H9 (cell line): ENCODE measurements at regions not wholly inside any gene's neighbourhood (a gene's known extent, or its start where the extent isn't known, plus 50 kb on each side); places are given as distances from the start of the nearest gene placed in this dataset.

ENCODE experiments used
- DNase-seq: peaks from one replicate; pipeline ENCODE4 v3.0.0-alpha.2; 2017
- H2AFZ ChIP-seq: one replicate; pipeline ENCODE4 v1.6.1; 2013; ENCODE audit warnings: mild to moderate bottlenecking, low read length, control low read depth, moderate library complexity
- H2AK5ac ChIP-seq: 2 replicates; pipeline ENCODE4 v1.6.1; 2013; ENCODE audit warnings: low read length, control low read depth, mixed read lengths; ENCODE audit not compliant: insufficient read length
- H2BK120ac ChIP-seq: one replicate; pipeline ENCODE4 v1.6.1; 2013; ENCODE audit warnings: low read depth, mild to moderate bottlenecking, low read length, control low read depth, inconsistent platforms; ENCODE audit not compliant: poor library complexity, severe bottlenecking
- H2BK12ac ChIP-seq: 2 replicates; pipeline ENCODE4 v1.6.1; 2013; ENCODE audit warnings: low read length, control low read depth, mixed read lengths, low read depth; ENCODE audit not compliant: insufficient read length
- H2BK15ac ChIP-seq: 2 replicates; pipeline ENCODE4 v1.6.1; 2013; ENCODE audit warnings: low read depth, low read length, control low read depth
- H2BK20ac ChIP-seq: one replicate; pipeline ENCODE4 v1.6.1; 2013; ENCODE audit warnings: low read depth, mild to moderate bottlenecking, low read length, control low read depth, inconsistent platforms; ENCODE audit not compliant: poor library complexity, severe bottlenecking
- H2BK5ac ChIP-seq: 2 replicates; pipeline ENCODE4 v1.6.1; 2013; ENCODE audit warnings: low read length, control low read depth, mixed read lengths; ENCODE audit not compliant: insufficient read length
- H3K14ac ChIP-seq: 2 replicates; pipeline ENCODE4 v1.6.1; 2013; ENCODE audit warnings: low read length, control low read depth; ENCODE audit not compliant: insufficient read depth
- H3K18ac ChIP-seq: 2 replicates; pipeline ENCODE4 v1.6.1; 2013; ENCODE audit warnings: low read depth, mild to moderate bottlenecking, mixed read lengths, low read length, control low read depth; ENCODE audit not compliant: insufficient read length
- H3K23ac ChIP-seq: 2 replicates; pipeline ENCODE4 v1.6.1; 2013; ENCODE audit warnings: low read length, control low read depth, mixed read lengths, low read depth; ENCODE audit not compliant: insufficient read length
- H3K23me2 ChIP-seq: 2 replicates; pipeline ENCODE4 v1.6.1; 2013; ENCODE audit warnings: low read depth, mild to moderate bottlenecking, mixed read lengths, low read length, control low read depth; ENCODE audit not compliant: insufficient read length, poor library complexity, severe bottlenecking
- H3K27ac ChIP-seq: 2 replicates; pipeline ENCODE4 v1.5.1; 2013; ENCODE audit warnings: low read length, control low read depth, mixed read lengths, low read depth; ENCODE audit not compliant: insufficient read length
- H3K27me3 ChIP-seq: 2 replicates; pipeline ENCODE4 v1.6.1; 2013; ENCODE audit warnings: low read length, control low read depth, inconsistent platforms; ENCODE audit not compliant: insufficient read depth
- H3K4ac ChIP-seq: 2 replicates; pipeline ENCODE4 v1.6.1; 2013; ENCODE audit warnings: low read depth, mild to moderate bottlenecking, control low read depth, inconsistent platforms, low read length, moderate library complexity
- H3K4me1 ChIP-seq: 2 replicates; pipeline ENCODE4 v1.6.1; 2013; ENCODE audit warnings: low read length, control low read depth, inconsistent platforms; ENCODE audit not compliant: insufficient read depth
- H3K4me2 ChIP-seq: 2 replicates; pipeline ENCODE4 v1.6.1; 2013; ENCODE audit warnings: low read length, control low read depth, mixed read lengths; ENCODE audit not compliant: insufficient read length, insufficient read depth
- H3K56ac ChIP-seq: 2 replicates; pipeline ENCODE4 v1.6.1; 2013; ENCODE audit warnings: low read depth, mild to moderate bottlenecking, mixed read lengths, low read length, control low read depth; ENCODE audit not compliant: insufficient read length
- H3K79me1 ChIP-seq: 2 replicates; pipeline ENCODE4 v1.6.1; 2013; ENCODE audit warnings: low read depth, mild to moderate bottlenecking, moderate library complexity, low read length, control low read depth, inconsistent platforms; ENCODE audit not compliant: insufficient read depth, poor library complexity, severe bottlenecking
- H3K79me2 ChIP-seq: 2 replicates; pipeline ENCODE4 v1.6.1; 2013; ENCODE audit warnings: low read length, control low read depth, inconsistent platforms; ENCODE audit not compliant: insufficient read depth
- H3K9ac ChIP-seq: 2 replicates; pipeline ENCODE4 v1.6.1; 2013; ENCODE audit warnings: low read length, control low read depth, mixed read lengths; ENCODE audit not compliant: insufficient read length; ENCODE audit errors: extremely low read depth
- H3K9me3 ChIP-seq: one replicate; pipeline ENCODE4 v1.6.1; 2013; ENCODE audit warnings: low read depth, low read length, inconsistent platforms; ENCODE audit not compliant: control insufficient read depth
- H3T11ph ChIP-seq: one replicate; pipeline ENCODE4 v1.6.1; 2013; ENCODE audit warnings: mild to moderate bottlenecking, low read length, control low read depth, inconsistent platforms
- H4K20me1 ChIP-seq: one replicate; pipeline ENCODE4 v1.6.1; 2013; ENCODE audit not compliant: control insufficient read depth, insufficient read length, insufficient read depth
- H4K5ac ChIP-seq: 2 replicates; pipeline ENCODE4 v1.6.1; 2013; ENCODE audit warnings: low read depth, mild to moderate bottlenecking, mixed read lengths, low read length, control low read depth; ENCODE audit not compliant: insufficient read length
- H4K8ac ChIP-seq: replicated peaks from 2 replicates; pipeline ENCODE4 v1.6.1; 2013; ENCODE audit warnings: low read length, control low read depth, mixed read lengths, low read depth; ENCODE audit not compliant: insufficient read length
- H4K91ac ChIP-seq: 2 replicates; pipeline ENCODE4 v1.6.1; 2013; ENCODE audit warnings: low read depth, mild to moderate bottlenecking, moderate library complexity, mixed read lengths, low read length, control low read depth; ENCODE audit not compliant: insufficient read length
- H3K27ac Mint-ChIP-seq, 3 experiments: 2 replicates in 2 of 3; 3 replicates in 1 of 3; pipeline ENCODE4 v1.8.0; 2020 to 2021; ENCODE audit warnings: mixed read lengths in 3 of 3, mild to moderate bottlenecking in 1 of 3, moderate library complexity in 1 of 3
- H3K27me3 Mint-ChIP-seq: 2 replicates; pipeline ENCODE4 v1.8.0; 2021; ENCODE audit warnings: low read depth, mild to moderate bottlenecking, moderate library complexity, mixed read lengths
- H3K36me3 Mint-ChIP-seq, 3 experiments: 2 replicates in 2 of 3; 3 replicates in 1 of 3; pipeline ENCODE4 v1.8.0; 2020 to 2021; ENCODE audit warnings: low read depth in 3 of 3, mixed read lengths in 3 of 3; ENCODE audit not compliant: insufficient read depth in 1 of 3
- H3K4me1 Mint-ChIP-seq, 2 experiments: 2 replicates each; pipeline ENCODE4 v1.8.0; 2020; ENCODE audit warnings: mixed read lengths in 2 of 2
- H3K4me3 Mint-ChIP-seq, 2 experiments: 2 replicates in 1 of 2; 3 replicates in 1 of 2; pipeline ENCODE4 v1.8.0; 2020 to 2021; ENCODE audit warnings: mild to moderate bottlenecking in 2 of 2, mixed read lengths in 2 of 2, moderate library complexity in 1 of 2
- H3K9me3 Mint-ChIP-seq, 2 experiments: 2 replicates in 1 of 2; 3 replicates in 1 of 2; pipeline ENCODE4 v1.8.0; 2020; ENCODE audit warnings: mild to moderate bottlenecking in 2 of 2, mixed read lengths in 2 of 2, moderate library complexity in 1 of 2
- WGBS: extraction: QIAGEN DNeasy Blood & Tissue Kit; methylation state at CpG from one replicate; pipeline ENCODE4 v1.1.7; 2013; ENCODE audit warnings: missing lambda C conversion rate, low lambda C conversion rate, mixed read lengths; ENCODE audit not compliant: insufficient read length; ENCODE audit errors: extremely low coverage; 5-methylcytosine and 5-hydroxymethylcytosine counted together
- TF ChIP-seq, protein P1 (sequence below): fragments of 200-600 bp; sonication (generic); conservative IDR thresholded peaks from 3 replicates; pipeline ENCODE4 v1.8.0; 2021; ENCODE audit warnings: antibody characterized with exemption, mild to moderate bottlenecking

DNA sequence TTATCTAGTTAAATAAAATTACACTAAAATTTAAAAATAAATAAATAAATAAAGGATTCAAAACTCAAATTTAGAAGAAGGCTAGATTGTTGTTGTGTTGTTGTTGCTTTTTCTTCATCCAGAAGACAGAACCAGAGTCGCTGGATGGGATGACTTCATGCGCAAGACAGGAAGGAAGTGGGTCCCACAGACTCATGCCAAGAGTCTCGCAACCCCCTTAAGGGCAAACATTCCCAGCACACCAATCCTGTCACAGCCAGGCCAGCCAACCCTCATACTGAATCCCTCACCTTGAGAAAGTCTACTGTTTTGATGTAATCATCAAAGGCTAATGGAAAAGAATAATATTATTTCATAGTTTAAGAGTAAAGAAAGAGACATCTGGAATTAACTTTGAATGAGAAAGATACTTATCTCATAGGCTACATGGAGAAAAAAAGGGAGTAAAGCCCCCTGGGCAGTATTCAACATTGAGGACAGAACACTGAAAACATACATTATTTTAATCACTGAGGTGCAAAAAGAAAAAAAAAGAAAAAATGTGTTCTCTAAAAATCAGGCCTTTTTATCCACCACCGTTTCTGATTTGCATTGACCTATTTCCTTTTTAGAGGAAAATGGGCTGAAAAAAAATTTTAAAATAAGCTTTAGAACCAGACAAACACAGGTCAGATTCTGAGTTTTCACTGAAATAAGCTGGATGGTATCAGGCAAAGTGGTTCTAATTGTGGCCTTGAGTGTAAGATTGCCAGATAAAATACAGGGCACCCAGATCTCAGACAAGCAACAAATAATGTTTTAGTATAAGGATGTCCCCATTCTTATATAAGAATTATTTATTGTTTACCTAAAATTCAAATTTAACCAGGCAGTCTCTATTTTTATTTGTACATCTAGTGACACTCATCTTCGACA, 826.5 kb downstream of the TNS3 start:
- H3K27ac ChIP-seq, result no peak overlapping the region
- no CpG with 5 or more reads among the region's 5 CpGs for WGBS
- no peaks in the 10 kb centered on the region for H3K23me2 ChIP-seq
- H2BK12ac ChIP-seq, result no peak overlapping the region
- H3K27me3 ChIP-seq, result no peaks in the 10 kb centered on the region
- H2AK5ac ChIP-seq, result no peak overlapping the region
- no peaks in the 10 kb centered on the region for H3K27me3 Mint-ChIP-seq
- H2BK120ac ChIP-seq, result no peak overlapping the region
- no peaks in the 10 kb centered on the region for H3K36me3 Mint-ChIP-seq
- no peak overlapping the region for H2BK5ac ChIP-seq
- no peak overlapping the region for H4K91ac ChIP-seq
- H3K4ac ChIP-seq, result no peak overlapping the region
- H3K27ac Mint-ChIP-seq, result no peak overlapping the region
- TF ChIP-seq, protein P1, sequence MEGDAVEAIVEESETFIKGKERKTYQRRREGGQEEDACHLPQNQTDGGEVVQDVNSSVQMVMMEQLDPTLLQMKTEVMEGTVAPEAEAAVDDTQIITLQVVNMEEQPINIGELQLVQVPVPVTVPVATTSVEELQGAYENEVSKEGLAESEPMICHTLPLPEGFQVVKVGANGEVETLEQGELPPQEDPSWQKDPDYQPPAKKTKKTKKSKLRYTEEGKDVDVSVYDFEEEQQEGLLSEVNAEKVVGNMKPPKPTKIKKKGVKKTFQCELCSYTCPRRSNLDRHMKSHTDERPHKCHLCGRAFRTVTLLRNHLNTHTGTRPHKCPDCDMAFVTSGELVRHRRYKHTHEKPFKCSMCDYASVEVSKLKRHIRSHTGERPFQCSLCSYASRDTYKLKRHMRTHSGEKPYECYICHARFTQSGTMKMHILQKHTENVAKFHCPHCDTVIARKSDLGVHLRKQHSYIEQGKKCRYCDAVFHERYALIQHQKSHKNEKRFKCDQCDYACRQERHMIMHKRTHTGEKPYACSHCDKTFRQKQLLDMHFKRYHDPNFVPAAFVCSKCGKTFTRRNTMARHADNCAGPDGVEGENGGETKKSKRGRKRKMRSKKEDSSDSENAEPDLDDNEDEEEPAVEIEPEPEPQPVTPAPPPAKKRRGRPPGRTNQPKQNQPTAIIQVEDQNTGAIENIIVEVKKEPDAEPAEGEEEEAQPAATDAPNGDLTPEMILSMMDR, result no peak
- H3K23ac ChIP-seq, result no peak overlapping the region
- H3K18ac ChIP-seq, result no peak overlapping the region
- no peak overlapping the region for H3K56ac ChIP-seq
- no peaks in the 10 kb centered on the region for H3K9me3 ChIP-seq
- peaks cover 0 to 5% of the 10 kb centered on the region in 2 experiments; a peak in 2 of 4 replicates for H3K4me1 Mint-ChIP-seq
- no peaks in the 10 kb centered on the region for H3K4me1 ChIP-seq
- H3K4me2 ChIP-seq, result no peak overlapping the region
- no peaks in the 10 kb centered on the region for H3K79me1 ChIP-seq
- no peak overlapping the region for H2BK15ac ChIP-seq
- H2AFZ ChIP-seq, result no peak overlapping the region
- no peak overlapping the region for H3K9ac ChIP-seq
- no peak overlapping the region for H3T11ph ChIP-seq
- H4K20me1 ChIP-seq, result no peaks in the 10 kb centered on the region
- H4K8ac ChIP-seq, result no peak overlapping the region
- no peaks in the 10 kb centered on the region for H3K9me3 Mint-ChIP-seq
- no peak for DNase-seq
- no peak overlapping the region for H3K14ac ChIP-seq
- no peaks in the 10 kb centered on the region for H3K79me2 ChIP-seq
- no peak overlapping the region for H4K5ac ChIP-seq
- H3K4me3 Mint-ChIP-seq, result no peak overlapping the region
- no peak overlapping the region for H2BK20ac ChIP-seq
